ENCODE measurements at regions not wholly inside any gene's neighbourhood (a gene's known extent, or its start where the extent isn't known, plus 50 kb on each side); places are given as distances from the start of the nearest gene placed in this dataset.
"Not testable (repeated sequence)": the region's sequence is repeated elsewhere in the genome, so short reads cannot be mapped to it uniquely, and the experiment has no call there.

DNA sequence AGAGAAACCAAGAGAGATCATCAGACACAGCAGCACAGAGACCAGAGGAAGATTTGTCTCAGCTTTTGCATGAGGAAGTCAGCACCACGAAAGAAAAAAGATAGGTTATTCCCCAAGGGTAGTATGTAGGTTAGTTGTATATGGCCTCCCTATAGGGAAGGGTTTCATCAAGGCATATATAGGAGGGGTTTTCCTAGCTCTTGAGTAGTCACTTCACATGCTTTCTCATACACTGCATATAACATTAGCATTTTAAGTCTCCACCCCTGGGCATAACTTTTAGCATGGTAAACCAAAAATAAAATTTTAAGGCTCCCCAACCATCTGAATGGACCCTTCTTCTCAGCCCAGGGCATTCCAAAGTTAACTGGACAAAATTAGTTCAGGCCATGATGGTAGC, 1571.6 kb upstream of the ACO1 start:
- no peak for DNase-seq (ENCODE audit: low spot score)

DNA sequence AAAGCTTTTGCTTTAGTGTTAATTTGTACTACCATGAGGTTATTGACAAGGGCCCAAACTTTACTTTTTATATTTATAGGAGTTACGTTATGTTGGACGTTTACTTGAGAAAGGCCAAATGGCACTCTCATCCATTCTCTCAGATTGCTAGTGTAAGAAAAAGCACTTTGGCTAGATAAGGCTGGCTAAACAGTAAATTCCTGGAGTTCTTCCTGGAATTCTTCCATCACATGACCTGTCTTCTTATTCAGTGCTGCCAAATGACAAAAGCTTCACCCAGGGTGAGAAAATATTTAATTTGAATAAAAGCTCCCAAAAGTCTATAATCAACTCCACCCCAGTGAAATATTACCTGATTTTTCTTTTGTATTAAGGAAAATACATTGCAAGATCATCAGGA, 1568.9 kb upstream of the ACO1 start:
- no peak for DNase-seq (ENCODE audit: low spot score)

DNA sequence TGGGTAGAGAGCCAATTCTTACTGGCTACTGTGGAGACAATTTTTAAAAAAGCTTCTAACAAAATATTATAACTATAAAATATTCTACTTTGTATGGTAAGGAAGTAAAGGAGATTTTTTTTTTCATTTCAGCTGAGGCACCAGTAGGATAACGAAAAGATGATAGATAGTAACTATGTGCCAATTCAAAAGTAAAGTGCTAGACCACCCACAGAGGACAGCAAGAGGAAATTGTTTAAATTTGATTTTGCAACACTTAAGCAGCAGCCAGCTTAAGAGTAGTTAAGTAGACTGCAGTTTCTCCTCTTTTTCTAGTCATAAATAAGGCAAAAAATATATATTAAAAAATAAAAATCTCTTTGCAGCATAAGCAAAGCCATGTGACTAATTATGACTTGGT, 1539.3 kb upstream of the ACO1 start:
- no peak for DNase-seq (ENCODE audit: low spot score)

GRCh38 chr9:30846651-30847050, 1537.8 kb upstream of the ACO1 start:
- DNase-seq (ENCODE audit: low spot score), result no peak

GRCh38 chr9:30851600-30851999, 1532.8 kb upstream of the ACO1 start:
- DNase-seq (ENCODE audit: low spot score), result no peak

DNA sequence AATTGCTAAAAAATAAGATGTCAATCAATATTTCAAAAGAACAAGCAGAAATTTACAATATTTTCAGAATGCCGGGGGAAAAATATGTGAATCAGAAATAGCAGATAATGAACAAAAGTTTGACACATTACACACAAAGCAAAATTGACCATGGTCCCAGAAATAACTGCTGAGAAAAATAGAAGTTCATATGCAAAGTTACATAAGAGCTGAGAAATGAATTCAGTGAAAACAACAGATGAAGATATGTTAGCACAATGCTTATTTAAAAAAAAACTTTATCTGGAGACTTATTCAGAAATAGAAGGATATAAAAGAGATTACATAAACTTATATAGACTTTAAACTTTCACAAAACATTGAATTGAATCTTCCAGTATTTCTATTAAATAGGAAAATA, 1483.7 kb upstream of the ACO1 start:
- DNase-seq (ENCODE audit: low spot score), result no peak

- DNase-seq (ENCODE audit: low spot score), result no peak
These were observed 1471.1 kb upstream of the ACO1 start for GRCh38 chr9:30913331-30913730.

- DNase-seq (ENCODE audit: low spot score), result no peak
These were observed 1469.0 kb upstream of the ACO1 start for GRCh38 chr9:30915451-30915850.

GRCh38 chr9:30925126-30925525, 1459.3 kb upstream of the ACO1 start:
- DNase-seq (ENCODE audit: low spot score), result no peak

- DNase-seq (ENCODE audit: low spot score), result no peak
These were observed 1458.8 kb upstream of the ACO1 start for GRCh38 chr9:30925635-30926034.

DNA sequence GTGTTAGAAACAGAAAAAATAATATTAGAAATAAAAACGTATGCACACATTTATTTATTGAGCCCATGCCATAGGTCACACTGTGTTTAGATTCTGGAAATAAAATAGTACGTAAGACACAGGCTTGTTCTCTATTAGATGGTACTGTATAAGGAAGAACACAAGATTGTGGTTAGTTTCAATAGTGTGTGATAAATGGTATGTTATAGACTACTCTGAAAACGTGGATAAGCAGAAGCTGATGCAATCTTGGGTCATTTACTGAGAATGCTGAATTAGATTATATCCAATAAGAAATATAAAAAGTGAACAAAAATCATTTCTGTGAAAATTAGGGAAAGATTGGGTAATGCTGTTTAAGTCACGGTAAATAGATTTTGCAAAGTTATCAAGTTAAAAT, 1456.4 kb upstream of the ACO1 start:
- no peak for DNase-seq (ENCODE audit: low spot score)

GRCh38 chr9:30932226-30932625, 1452.2 kb upstream of the ACO1 start:
- DNase-seq (ENCODE audit: low spot score), result no peak

DNA sequence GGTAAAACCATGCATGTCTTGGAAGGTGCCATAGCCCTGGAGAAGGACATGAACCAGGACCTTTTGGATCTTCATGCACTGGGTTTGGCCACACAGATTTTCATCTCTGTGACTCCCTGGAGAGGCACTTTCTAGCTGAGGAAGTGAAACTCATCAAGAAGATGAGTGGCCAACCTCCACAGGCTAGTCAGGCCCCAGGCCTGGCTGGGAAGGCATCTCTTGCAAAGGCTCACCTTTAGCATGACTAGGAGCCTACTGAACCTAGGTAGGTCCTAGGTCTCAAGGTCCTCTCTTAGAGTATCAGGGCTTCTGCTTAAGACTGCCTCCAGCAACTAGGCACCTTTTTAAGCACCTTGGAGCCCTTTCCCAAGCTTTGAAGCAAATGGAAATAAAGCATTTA, 1448.7 kb upstream of the ACO1 start:
- DNase-seq (ENCODE audit: low spot score), result no peak

GRCh38 chr9:30937106-30937505, 1447.3 kb upstream of the ACO1 start:
- DNase-seq (ENCODE audit: low spot score), result no peak

DNA sequence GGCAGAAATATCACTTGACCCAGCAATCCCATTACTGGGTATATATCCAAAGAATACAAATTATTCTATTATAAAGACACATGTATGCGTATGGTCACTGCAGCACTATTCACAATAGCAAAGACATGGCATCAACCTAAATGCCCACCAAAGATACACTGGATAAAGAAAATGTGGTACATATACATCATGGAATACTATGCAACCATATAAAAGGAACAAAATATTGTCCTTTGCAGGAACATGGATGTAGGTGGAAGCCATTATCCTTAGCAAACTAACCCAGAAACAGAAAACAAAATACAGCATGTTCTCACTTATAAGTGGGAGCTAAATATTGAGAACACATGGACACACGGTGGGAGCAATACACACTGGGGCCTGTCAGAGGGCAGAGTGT, 1441.6 kb upstream of the ACO1 start:
- not testable (repeated sequence) for DNase-seq (ENCODE audit: low spot score)

DNA sequence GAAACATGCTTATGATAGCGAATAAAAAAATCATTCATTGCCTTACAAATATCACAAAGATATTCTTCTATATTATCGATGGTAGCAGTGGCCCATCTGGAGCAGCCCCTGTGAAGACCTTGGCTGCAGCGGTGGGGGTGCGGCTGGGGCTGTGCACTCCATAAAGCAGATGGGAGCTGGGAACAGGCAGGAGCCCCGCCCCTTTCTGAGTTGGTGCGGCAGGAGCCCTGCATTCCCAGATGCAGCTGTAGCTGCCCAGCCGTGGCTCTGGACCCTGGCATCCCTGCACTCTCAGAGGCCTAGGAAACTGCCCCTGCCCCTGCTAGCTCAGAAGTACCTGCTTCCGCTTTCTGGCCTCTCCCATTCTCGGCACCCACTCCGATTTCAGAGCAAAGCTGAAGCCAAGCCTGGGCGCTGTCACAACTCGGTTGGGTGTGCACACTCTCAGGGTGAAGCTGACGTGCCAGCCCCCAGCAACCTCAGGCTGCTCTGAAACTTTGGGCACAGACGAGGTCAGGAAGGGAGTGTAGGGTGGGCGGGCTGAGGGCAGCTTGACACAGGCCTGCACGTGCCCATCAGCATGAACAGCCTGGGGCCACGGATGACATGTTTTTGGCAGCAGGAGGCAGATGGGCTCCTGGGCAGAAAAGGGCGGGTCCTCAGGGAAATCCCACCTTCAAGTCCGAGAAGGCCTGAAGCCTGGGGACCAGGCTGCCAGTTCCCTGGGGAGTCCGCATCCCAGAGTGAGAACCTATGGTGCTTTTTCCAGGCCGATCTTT, 1440.8 kb upstream of the ACO1 start:
- no peak for DNase-seq (ENCODE audit: low spot score)

DNA sequence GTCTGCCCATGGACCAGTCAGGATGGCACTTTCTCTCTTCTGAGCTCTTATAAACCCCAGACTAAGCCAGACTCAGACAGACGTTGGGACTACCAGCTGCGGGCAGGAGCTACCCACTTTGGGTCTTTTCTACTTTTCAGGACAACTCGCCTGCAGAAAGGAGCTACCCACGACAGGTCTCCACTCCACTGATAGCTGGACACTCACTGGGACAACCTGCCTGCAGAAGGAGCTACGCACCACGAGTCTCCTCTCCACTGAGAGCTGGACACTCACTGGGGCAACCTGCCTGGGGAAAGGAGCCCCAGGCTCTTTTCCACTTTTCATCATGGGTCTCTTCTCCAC, 1440.2 kb upstream of the ACO1 start:
- DNase-seq (ENCODE audit: low spot score), result no peak

DNA sequence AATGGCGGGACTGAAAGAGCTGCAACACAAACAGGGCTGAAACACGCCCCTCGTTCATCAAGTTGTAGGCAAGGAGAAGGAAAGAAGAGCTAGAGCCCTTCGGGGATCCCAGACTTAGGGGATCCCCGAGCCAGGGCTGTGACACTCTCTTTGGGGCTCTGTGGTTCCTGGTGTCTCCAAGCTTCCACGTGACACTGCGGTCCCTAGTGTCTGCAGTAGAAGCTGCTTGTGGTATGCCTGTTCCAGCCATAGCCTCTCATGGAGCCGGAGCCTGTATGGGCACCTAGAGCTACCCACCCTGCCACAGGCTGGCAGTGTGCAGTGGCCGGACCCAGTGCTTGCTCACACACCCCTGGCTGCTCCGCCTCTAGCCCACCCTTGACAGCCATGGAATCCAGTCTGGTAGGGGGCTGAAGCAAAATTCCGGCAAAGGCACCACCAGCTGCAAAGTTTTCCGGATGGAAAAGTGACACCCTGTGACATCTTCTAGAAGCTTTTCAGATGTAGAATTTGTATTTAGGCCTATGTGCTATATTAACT, 1439.6 kb upstream of the ACO1 start:
- no peak for DNase-seq (ENCODE audit: low spot score)

DNA sequence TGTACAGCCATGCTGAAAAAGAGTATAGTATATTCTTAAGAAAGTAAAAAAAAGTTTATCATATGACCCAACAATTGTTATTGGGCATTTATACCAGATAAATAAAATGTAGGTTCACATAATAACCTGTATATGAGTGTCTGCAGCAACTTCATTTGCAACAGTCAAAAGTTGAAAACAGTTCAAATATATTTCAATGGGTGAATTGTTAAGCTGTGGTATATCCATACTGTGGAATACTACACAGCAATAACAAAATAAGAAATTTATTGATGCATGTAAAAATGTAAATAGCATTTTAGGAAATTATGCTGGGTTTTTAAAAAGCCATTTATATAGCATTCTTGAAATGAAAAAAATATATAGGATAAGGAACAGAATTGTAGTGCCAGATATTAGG, 1420.1 kb upstream of the ACO1 start:
- DNase-seq (ENCODE audit: low spot score), result no peak

DNA sequence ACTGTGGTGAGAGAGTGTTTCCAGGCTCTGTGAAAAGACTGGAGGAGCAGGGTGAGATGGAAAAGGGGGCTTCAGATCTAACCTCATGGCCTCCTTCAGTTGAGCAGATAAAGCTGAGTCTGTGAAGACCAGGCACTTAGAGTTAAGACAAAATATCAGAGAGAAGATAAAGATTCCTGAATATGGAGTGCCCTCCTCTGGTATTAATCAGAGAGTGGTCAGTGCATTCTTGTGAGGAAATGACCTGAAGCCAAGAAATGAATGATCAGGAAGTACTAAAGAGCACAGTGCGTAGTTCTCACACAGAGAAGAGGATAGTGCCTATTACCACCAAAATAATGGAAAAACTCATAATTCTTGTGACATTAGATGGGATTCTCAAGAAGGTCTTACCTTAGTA, 1417.0 kb upstream of the ACO1 start:
- DNase-seq (ENCODE audit: low spot score), result no peak

GRCh38 chr9:30970186-30970585, 1414.3 kb upstream of the ACO1 start:
- DNase-seq (ENCODE audit: low spot score), result no peak

DNA sequence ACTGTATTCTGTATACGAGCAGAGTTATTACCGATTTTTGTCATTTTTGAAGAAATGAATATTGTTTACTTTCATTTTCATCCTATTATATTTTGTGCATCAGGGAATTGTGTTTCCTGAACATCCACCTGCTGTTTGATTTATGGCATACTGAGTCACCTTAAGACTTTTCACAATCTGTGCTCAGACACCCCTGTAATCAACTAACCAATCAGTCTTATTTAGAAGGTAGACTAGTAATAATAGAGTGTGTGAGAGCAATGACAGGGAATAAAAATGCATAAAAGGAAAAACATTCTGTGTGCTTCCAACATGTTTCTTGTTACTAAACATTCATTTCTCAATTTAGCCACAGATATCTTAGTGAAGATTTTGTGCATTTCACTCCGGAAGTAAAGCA, 1413.6 kb upstream of the ACO1 start:
- no peak for DNase-seq (ENCODE audit: low spot score)

- DNase-seq (ENCODE audit: low spot score), result no peak
These were observed 1411.8 kb upstream of the ACO1 start for GRCh38 chr9:30972654-30973053.

- DNase-seq (ENCODE audit: low spot score), result no peak
These were observed 1406.5 kb upstream of the ACO1 start for GRCh38 chr9:30977965-30978364.
